Trophoblast cell (in vitro differentiated cells and primary cell): ENCODE measurements at regions not wholly inside any gene's neighbourhood (a gene's known extent, or its start where the extent isn't known, plus 50 kb on each side); places are given as distances from the start of the nearest gene placed in this dataset.

Experiments used
- DNase-seq, 2 donors: peaks; one replicate each; pipeline ENCODE4 v3.0.0-alpha.2; 2016
- H2AFZ ChIP-seq: 2 replicates; pipeline ENCODE4 v1.6.1; 2013; ENCODE audit warnings: low read length, moderate library complexity, mild to moderate bottlenecking; ENCODE audit not compliant: insufficient read depth, poor library complexity
- H2AK5ac ChIP-seq: 2 replicates; pipeline ENCODE4 v1.6.1; 2013; ENCODE audit warnings: mild to moderate bottlenecking, low read length
- H2BK120ac ChIP-seq: 2 replicates; pipeline ENCODE4 v1.6.1; 2013; ENCODE audit warnings: low read length, mild to moderate bottlenecking, moderate library complexity; ENCODE audit not compliant: insufficient read depth, poor library complexity
- H2BK12ac ChIP-seq: 2 replicates; pipeline ENCODE4 v1.6.1; 2013; ENCODE audit warnings: mild to moderate bottlenecking, low read length, moderate library complexity
- H2BK5ac ChIP-seq: 2 replicates; pipeline ENCODE4 v1.6.1; 2013; ENCODE audit warnings: low read length, low read depth, moderate library complexity, mild to moderate bottlenecking; ENCODE audit not compliant: poor library complexity
- H3K14ac ChIP-seq: 2 replicates; pipeline ENCODE4 v1.6.1; 2013; ENCODE audit warnings: mild to moderate bottlenecking, low read length
- H3K18ac ChIP-seq: 2 replicates; pipeline ENCODE4 v1.6.1; 2013; ENCODE audit warnings: mild to moderate bottlenecking, low read length
- H3K23ac ChIP-seq: 2 replicates; pipeline ENCODE4 v1.6.1; 2013; ENCODE audit warnings: low read length
- H3K27ac ChIP-seq: 2 replicates; pipeline ENCODE4 v1.5.1; 2013; ENCODE audit warnings: low read depth, mild to moderate bottlenecking, inconsistent platforms, low read length, moderate library complexity
- H3K27me3 ChIP-seq: 2 replicates; pipeline ENCODE4 v1.6.1; 2013; ENCODE audit warnings: inconsistent platforms, mild to moderate bottlenecking, low read length, moderate library complexity; ENCODE audit not compliant: insufficient read depth
- H3K36me3 ChIP-seq, 2 experiments: 1 replicate in 1 of 2; 2 replicates in 1 of 2; pipeline ENCODE4 v1.6.1; 2013; ENCODE audit warnings: low read length in 2 of 2, mild to moderate bottlenecking in 2 of 2, moderate library complexity in 1 of 2; ENCODE audit not compliant: insufficient read depth in 2 of 2, control insufficient read depth in 1 of 2
- H3K4ac ChIP-seq: 2 replicates; pipeline ENCODE4 v1.6.1; 2013; ENCODE audit warnings: low read depth, mild to moderate bottlenecking, low read length, moderate library complexity
- H3K4me1 ChIP-seq, 2 experiments: 1 replicate in 1 of 2; 2 replicates in 1 of 2; pipeline ENCODE4 v1.6.1; 2013; ENCODE audit warnings: low read length in 2 of 2, mild to moderate bottlenecking in 2 of 2, moderate library complexity in 1 of 2; ENCODE audit not compliant: insufficient read depth in 2 of 2, control insufficient read depth in 1 of 2
- H3K4me2 ChIP-seq: 2 replicates; pipeline ENCODE4 v1.6.1; 2013; ENCODE audit warnings: inconsistent platforms, mild to moderate bottlenecking, low read length, moderate library complexity
- H3K4me3 ChIP-seq: 2 replicates; pipeline ENCODE4 v1.5.1; 2013; ENCODE audit warnings: mild to moderate bottlenecking, low read depth, low read length, inconsistent platforms
- H3K79me1 ChIP-seq: one replicate; pipeline ENCODE4 v1.6.1; 2013; ENCODE audit warnings: low read length
- H3K79me2 ChIP-seq: 2 replicates; pipeline ENCODE4 v1.6.1; 2013; ENCODE audit warnings: low read length, mild to moderate bottlenecking; ENCODE audit not compliant: control insufficient read depth, insufficient read depth, poor library complexity
- H3K9ac ChIP-seq: 2 replicates; pipeline ENCODE4 v1.6.1; 2013; ENCODE audit warnings: mild to moderate bottlenecking, low read length
- H3K9me3 ChIP-seq: 2 replicates; pipeline ENCODE4 v1.6.1; 2013; ENCODE audit warnings: low read depth, mild to moderate bottlenecking, control low read depth, inconsistent platforms, low read length; ENCODE audit not compliant: insufficient read depth
- H4K12ac ChIP-seq: 2 replicates; pipeline ENCODE4 v1.6.1; 2013; ENCODE audit warnings: low read depth, mild to moderate bottlenecking, low read length, moderate library complexity
- H4K8ac ChIP-seq: 2 replicates; pipeline ENCODE4 v1.6.1; 2013; ENCODE audit warnings: low read depth, mild to moderate bottlenecking, low read length, moderate library complexity
- H4K91ac ChIP-seq: one replicate; pipeline ENCODE4 v1.6.1; 2013; ENCODE audit warnings: low read depth, mild to moderate bottlenecking, low read length, moderate library complexity
- WGBS: extraction: QIAGEN DNeasy Blood & Tissue Kit; methylation state at CpG from one replicate; pipeline ENCODE4 v1.1.7; 2013; ENCODE audit warnings: missing lambda C conversion rate; ENCODE audit not compliant: insufficient read length, insufficient coverage; ENCODE audit errors: extremely low coverage; 5-methylcytosine and 5-hydroxymethylcytosine counted together

GRCh38 chr1:2966449-2967328 lies 54.6 kb upstream of the ACTRT2 start:
- H3K4ac ChIP-seq, result no peak overlapping the region
- no peak overlapping the region for H3K27ac ChIP-seq
- no peak overlapping the region for H4K91ac ChIP-seq
- H3K79me1 ChIP-seq, result no peaks in the 10 kb centered on the region
- no peaks in the 10 kb centered on the region for H3K79me2 ChIP-seq
- H2BK12ac ChIP-seq, result no peak overlapping the region
- no peak overlapping the region for H2AFZ ChIP-seq
- H3K4me1 ChIP-seq, result no peaks in the 10 kb centered on the region
- H2BK120ac ChIP-seq, result no peak overlapping the region
- H3K36me3 ChIP-seq, result no peaks in the 10 kb centered on the region
- H4K8ac ChIP-seq, result no peak overlapping the region
- no peak overlapping the region for H2BK5ac ChIP-seq
- no peak overlapping the region for H3K9ac ChIP-seq
- H2AK5ac ChIP-seq, result no peak overlapping the region
- H3K27me3 ChIP-seq, result no peaks in the 10 kb centered on the region
- peaks cover 54% of the 10 kb centered on the region for H3K9me3 ChIP-seq
- no peak overlapping the region for H3K14ac ChIP-seq
- H3K23ac ChIP-seq, result no peak overlapping the region
- no peak overlapping the region for H3K4me2 ChIP-seq
- DNase-seq, result no peak
- no peak overlapping the region for H3K4me3 ChIP-seq
- H3K18ac ChIP-seq, result no peak overlapping the region
- H4K12ac ChIP-seq, result no peak overlapping the region
- WGBS, result no CpG with 5 or more reads among the region's 25 CpGs

- Histone ChIP-seq H4K12ac (no peak overlapping the region), H3K79me1 (no peaks in the 10 kb centered on the region), H3K79me2 (no peaks in the 10 kb centered on the region), H3K36me3 (no peaks in the 10 kb centered on the region), H2BK12ac (no peak overlapping the region), H3K9me3 (peaks cover 53% of the 10 kb centered on the region), H2BK120ac (no peak overlapping the region), H2AK5ac (no peak overlapping the region), H3K9ac (no peak overlapping the region), H3K14ac (no peak overlapping the region), H2BK5ac (no peak overlapping the region), H3K18ac (no peak overlapping the region), H4K8ac (no peak overlapping the region), H3K4me2 (no peak overlapping the region), H3K4me3 (no peak overlapping the region), H3K27me3 (no peaks in the 10 kb centered on the region), H2AFZ (no peak overlapping the region), H3K23ac (no peak overlapping the region), H3K4me1 (no peaks in the 10 kb centered on the region), H3K27ac (no peak overlapping the region), H4K91ac (no peak overlapping the region), H3K4ac (no peak overlapping the region)
- DNase-seq, result no peak
- no CpG with 5 or more reads among the region's 15 CpGs for whole genome bisulfite sequencing
Observed at GRCh38 chr1:2967329-2967725, 53.9 kb upstream of the ACTRT2 start.

GRCh38 chr1:2967881-2968280 lies 53.4 kb upstream of the ACTRT2 start:
- Histone ChIP-seq H2BK120ac (no peak overlapping the region), H4K8ac (no peak overlapping the region), H4K12ac (no peak overlapping the region), H2BK12ac (no peak overlapping the region), H3K4me2 (no peak overlapping the region), H3K4ac (no peak overlapping the region), H3K36me3 (no peaks in the 10 kb centered on the region), H3K27ac (no peak overlapping the region), H3K4me1 (no peaks in the 10 kb centered on the region), H3K9me3 (peaks cover 57% of the 10 kb centered on the region), H2AFZ (no peak overlapping the region), H3K79me1 (no peaks in the 10 kb centered on the region), H2BK5ac (no peak overlapping the region), H3K9ac (no peak overlapping the region), H3K14ac (no peak overlapping the region), H3K4me3 (no peak overlapping the region), H3K23ac (no peak overlapping the region), H2AK5ac (no peak overlapping the region), H3K18ac (no peak overlapping the region), H3K79me2 (no peaks in the 10 kb centered on the region), H3K27me3 (no peaks in the 10 kb centered on the region), H4K91ac (no peak overlapping the region)
- no CpG with 5 or more reads among the region's 10 CpGs for WGBS
- DNase-seq, result no peak

GRCh38 chr1:2968471-2968881 lies 52.8 kb upstream of the ACTRT2 start:
- Histone ChIP-seq H3K79me1 (no peaks in the 10 kb centered on the region), H3K9ac (no peak overlapping the region), H3K4ac (no peak overlapping the region), H2BK5ac (no peak overlapping the region), H3K18ac (no peak overlapping the region), H3K4me2 (no peak overlapping the region), H3K27ac (no peak overlapping the region), H2AK5ac (no peak overlapping the region), H4K12ac (no peak overlapping the region), H4K8ac (no peak overlapping the region), H3K23ac (no peak overlapping the region), H3K79me2 (no peaks in the 10 kb centered on the region), H4K91ac (no peak overlapping the region), H2AFZ (no peak overlapping the region), H3K36me3 (no peaks in the 10 kb centered on the region), H3K27me3 (no peaks in the 10 kb centered on the region), H3K9me3 (peaks cover 57% of the 10 kb centered on the region), H2BK12ac (no peak overlapping the region), H3K4me1 (no peaks in the 10 kb centered on the region), H3K14ac (no peak overlapping the region), H2BK120ac (no peak overlapping the region), H3K4me3 (no peak overlapping the region)
- DNase-seq, result no peak
- WGBS, result no CpG with 5 or more reads among the region's 25 CpGs
